ENCODE measurements at regions not wholly inside any gene's neighbourhood (a gene's known extent, or its start where the extent isn't known, plus 50 kb on each side); places are given as distances from the start of the nearest gene placed in this dataset.

GRCh38 chr14:34257505-34257904 lies 204.5 kb downstream of the SPTSSA start:
- TF ChIP-seq KDM5A (IDR thresholded peaks at IDR 0.05; ENCODE audit: borderline replicate concordance, low read length): no peak
- no peak for TF ChIP-seq JUN (CRISPR knock-in tag; IDR thresholded peaks at IDR 0.05)
- TF ChIP-seq PAWR (CRISPR knock-in tag; IDR thresholded peaks at IDR 0.05; ENCODE audit: borderline replicate concordance): no peak
- no peak for TF ChIP-seq POLR2A (IDR thresholded peaks at IDR 0.05; ENCODE audit: insufficient read depth in 1 of 2, low read depth in 2 of 2, low read length in 2 of 2)
- no peak for TF ChIP-seq TAF15 (IDR thresholded peaks at IDR 0.05; ENCODE audit: low read depth, low read length, poor library complexity, severe bottlenecking)
- no peak for TF ChIP-seq NFIC (IDR thresholded peaks at IDR 0.05; ENCODE audit: low read length)
- no peak for TF ChIP-seq ZIK1 (CRISPR knock-in tag; IDR thresholded peaks at IDR 0.05; ENCODE audit: borderline replicate concordance, low read depth)
- TF ChIP-seq MAX (IDR thresholded peaks at IDR 0.05): no peak
- no peak for TF ChIP-seq ZNF24 (IDR thresholded peaks at IDR 0.05)

All from HepG2 (cell line).